H1 (cell line): ENCODE measurements at regions not wholly inside any gene's neighbourhood (a gene's known extent, or its start where the extent isn't known, plus 50 kb on each side); places are given as distances from the start of the nearest gene placed in this dataset.

Source experiments
- CTCF ChIA-PET: fragments of 300-600 bp; sonication (Branson Sonifier 250); formaldehyde crosslinking; loops from one replicate; lab custom pipeline; 2021; ENCODE audit not compliant: partially characterized antibody; lab: Charles Lee
- POLR2A ChIA-PET: fragments of 300-600 bp; sonication (Branson Sonifier 250); formaldehyde crosslinking; loops from one replicate; lab custom pipeline; 2021; ENCODE audit warnings: inconsistent platforms; ENCODE audit not compliant: partially characterized antibody; lab: Charles Lee
- DNase-seq, 2 experiments: peaks; one replicate each; pipeline versions ENCODE4 v3.0.0 to v3.0.0-alpha.2; 2010 to 2022; ENCODE audit warnings: low spot score in 2 of 2, low read depth in 1 of 2, mixed read lengths in 1 of 2
- FAIRE-seq: peaks from 2 replicates; lab custom pipeline; 2011; peaks lifted over from hg19 to GRCh38; lab: Jason Lieb, UNC
- H2AFZ ChIP-seq: 2 replicates; pipeline ENCODE4 v1.8.1; 2012; ENCODE audit warnings: low read length, inconsistent platforms
- H2AK5ac ChIP-seq: 2 replicates; pipeline ENCODE4 v1.6.1; 2013; ENCODE audit warnings: low read depth, low read length
- H2BK120ac ChIP-seq: replicated peaks from 2 replicates; pipeline ENCODE3; 2013; ENCODE audit warnings: low read depth, low read length, inconsistent platforms
- H2BK12ac ChIP-seq: 2 replicates; pipeline ENCODE4 v1.6.1; 2013; ENCODE audit warnings: low read depth, low read length
- H2BK15ac ChIP-seq: 2 replicates; pipeline ENCODE4 v1.6.1; 2013; ENCODE audit warnings: low read length
- H2BK20ac ChIP-seq: 2 replicates; pipeline ENCODE4 v1.6.1; 2013; ENCODE audit warnings: low read length
- H2BK5ac ChIP-seq: 2 replicates; pipeline ENCODE4 v1.6.1; 2013; ENCODE audit warnings: low read depth, low read length
- H3K14ac ChIP-seq: 2 replicates; pipeline ENCODE4 v1.6.1; 2013; ENCODE audit warnings: inconsistent platforms; ENCODE audit not compliant: insufficient read length
- H3K18ac ChIP-seq: 2 replicates; pipeline ENCODE4 v1.6.1; 2013; ENCODE audit warnings: low read length; ENCODE audit errors: extremely low read depth
- H3K23ac ChIP-seq: 2 replicates; pipeline ENCODE4 v1.6.1; 2013; ENCODE audit warnings: inconsistent platforms; ENCODE audit not compliant: insufficient read length
- H3K23me2 ChIP-seq: 2 replicates; pipeline ENCODE4 v1.6.1; 2013; ENCODE audit warnings: low read depth, low read length
- H3K27ac ChIP-seq: 2 replicates; pipeline ENCODE4 v1.6.1; 2011; ENCODE audit warnings: low read depth, low read length, inconsistent platforms
- H3K27me3 ChIP-seq, 4 experiments: replicated peaks in 1 of 4; 1 replicate in 1 of 4; 2 replicates in 3 of 4; pipeline versions ENCODE4 v1.6.1 to v1.8.1; 2011 to 2013; ENCODE audit warnings: low read length in 3 of 4, mild to moderate bottlenecking in 3 of 4, inconsistent platforms in 2 of 4, mixed read lengths in 2 of 4, moderate library complexity in 1 of 4; ENCODE audit not compliant: control insufficient read depth in 3 of 4, insufficient read depth in 3 of 4; ENCODE audit errors: extremely low read depth in 1 of 4
- H3K36me3 ChIP-seq, 4 experiments: 2 replicates each; pipeline versions ENCODE4 v1.6.1 to v1.8.1; 2011 to 2013; ENCODE audit warnings: mild to moderate bottlenecking in 4 of 4, low read length in 3 of 4, moderate library complexity in 2 of 4, control low read depth in 1 of 4, inconsistent platforms in 1 of 4; ENCODE audit not compliant: insufficient read depth in 4 of 4, control insufficient read depth in 2 of 4
- H3K4ac ChIP-seq: replicated peaks from 2 replicates; pipeline ENCODE3; 2013; ENCODE audit warnings: low read length, low read depth, mixed read lengths, inconsistent platforms; ENCODE audit not compliant: insufficient read length
- H3K4me1 ChIP-seq, 4 experiments: replicated peaks in 1 of 4; 1 replicate in 1 of 4; 2 replicates in 3 of 4; pipeline versions ENCODE4 v1.6.1 to v1.8.1; 2011 to 2013; ENCODE audit warnings: low read length in 3 of 4, inconsistent platforms in 2 of 4, mixed read lengths in 1 of 4; ENCODE audit not compliant: insufficient read depth in 4 of 4, control insufficient read depth in 3 of 4
- H3K4me2 ChIP-seq, 2 experiments: 2 replicates each; pipeline versions ENCODE4 v1.6.1 to v1.8.1; 2011 to 2013; ENCODE audit warnings: low read depth in 2 of 2, low read length in 2 of 2, control low read depth in 1 of 2, inconsistent platforms in 1 of 2, mild to moderate bottlenecking in 1 of 2; ENCODE audit not compliant: insufficient read depth in 1 of 2
- H3K4me3 ChIP-seq, 4 experiments: fragments of 200-600, 300-600 bp in 1 of 4; sonication (generic), shearing (Covaris generic), sonication (Bioruptor Twin) in 1 of 4; 2 replicates each; pipeline versions ENCODE4 v1.5.1 to v1.8.1; 2011 to 2016; ENCODE audit warnings: low read length in 4 of 4, low read depth in 3 of 4, control low read depth in 2 of 4, inconsistent platforms in 2 of 4, mild to moderate bottlenecking in 2 of 4, mixed read lengths in 1 of 4, moderate library complexity in 1 of 4; ENCODE audit not compliant: insufficient read depth in 2 of 4; ENCODE audit errors: extremely low read depth in 1 of 4
- H3K56ac ChIP-seq: replicated peaks from 2 replicates; pipeline ENCODE3; 2013; ENCODE audit warnings: low read depth, mild to moderate bottlenecking, mixed read lengths, low read length, inconsistent platforms; ENCODE audit not compliant: insufficient read length
- H3K79me1 ChIP-seq: 2 replicates; pipeline ENCODE4 v1.6.1; 2013; ENCODE audit warnings: low read depth, low read length, control low read depth
- H3K79me2 ChIP-seq, 2 experiments: 2 replicates each; pipeline versions ENCODE4 v1.6.1 to v1.8.1; 2012 to 2013; ENCODE audit warnings: low read length in 2 of 2, mild to moderate bottlenecking in 2 of 2, inconsistent platforms in 1 of 2; ENCODE audit not compliant: insufficient read depth in 2 of 2, control insufficient read depth in 1 of 2
- H3K9ac ChIP-seq, 4 experiments: replicated peaks in 1 of 4; 1 replicate in 1 of 4; 2 replicates in 3 of 4; pipeline versions ENCODE4 v1.6.1 to v1.8.1; 2011 to 2013; ENCODE audit warnings: low read depth in 3 of 4, low read length in 3 of 4, control low read depth in 2 of 4, mild to moderate bottlenecking in 2 of 4, moderate library complexity in 2 of 4, inconsistent platforms in 1 of 4; ENCODE audit errors: extremely low read depth in 1 of 4
- H3K9me3 ChIP-seq, 2 experiments: 2 replicates each; pipeline versions ENCODE4 v1.6.1 to v1.8.1; 2012 to 2013; ENCODE audit warnings: mild to moderate bottlenecking in 2 of 2, moderate library complexity in 2 of 2, control low read depth in 1 of 2, inconsistent platforms in 1 of 2, low read depth in 1 of 2, low read length in 1 of 2, mixed read lengths in 1 of 2; ENCODE audit not compliant: insufficient read depth in 2 of 2
- H4K20me1 ChIP-seq, 2 experiments: replicated peaks in 1 of 2; 2 replicates each; pipeline versions ENCODE3 to v1.8.1; 2011 to 2013; ENCODE audit warnings: inconsistent platforms in 2 of 2, low read length in 2 of 2, mild to moderate bottlenecking in 1 of 2; ENCODE audit not compliant: insufficient read depth in 2 of 2, control insufficient read depth in 1 of 2
- H4K5ac ChIP-seq: 2 replicates; pipeline ENCODE4 v1.6.1; 2013; ENCODE audit warnings: low read length, low read depth, mixed read lengths, inconsistent platforms; ENCODE audit not compliant: insufficient read length
- H4K8ac ChIP-seq: 2 replicates; pipeline ENCODE4 v1.8.0; 2013; ENCODE audit warnings: mild to moderate bottlenecking, moderate library complexity, low read length, inconsistent platforms; ENCODE audit not compliant: insufficient read depth; ENCODE audit errors: extremely low read depth
- H4K91ac ChIP-seq: replicated peaks from 2 replicates; pipeline ENCODE3; 2013; ENCODE audit warnings: low read length, mixed read lengths, inconsistent platforms; ENCODE audit not compliant: insufficient read length
- BACH1 ChIP-seq: IDR thresholded peaks from 2 replicates; pipeline ENCODE4 v1.6.1; 2012; ENCODE audit warnings: low read length, improper control_type of control experiment
- JUND ChIP-seq: IDR thresholded peaks from 2 replicates; pipeline ENCODE4 v1.6.1; 2011; ENCODE audit warnings: mild to moderate bottlenecking, improper control_type of control experiment, low read length
- KDM4A ChIP-seq: IDR thresholded peaks from one replicate; pipeline ENCODE4 v1.7.1; 2012; ENCODE audit warnings: low read depth, mild to moderate bottlenecking, moderate library complexity, low read length, inconsistent platforms; ENCODE audit not compliant: severe bottlenecking
- NANOG ChIP-seq: IDR thresholded peaks from 2 replicates; pipeline ENCODE4 v1.6.1; 2011; ENCODE audit warnings: low read length, low read depth, mild to moderate bottlenecking, inconsistent platforms; ENCODE audit not compliant: insufficient read depth, poor library complexity, severe bottlenecking
- NRF1 ChIP-seq: IDR thresholded peaks from 2 replicates; pipeline ENCODE4 v1.6.1; 2011; ENCODE audit warnings: mild to moderate bottlenecking, low read depth, low read length, improper control_type of control experiment
- PHF8 ChIP-seq: fragments of 200-600 bp; sonication (generic); conservative IDR thresholded peaks from 2 replicates; pipeline ENCODE4 v1.7.1; 2012; ENCODE audit warnings: low read depth, mild to moderate bottlenecking, inconsistent platforms, low read length, moderate library complexity
- RXRA ChIP-seq: IDR thresholded peaks from 2 replicates; pipeline ENCODE4 v1.6.1; 2011; ENCODE audit warnings: low read depth, mild to moderate bottlenecking, low read length, moderate library complexity; ENCODE audit not compliant: insufficient read depth
- SIN3A ChIP-seq, 2 experiments: IDR thresholded peaks in 1 of 2; conservative IDR thresholded peaks in 1 of 2; 2 replicates each; pipeline ENCODE4 v1.6.1; 2011 to 2012; ENCODE audit warnings: low read length in 2 of 2, improper control_type of control experiment in 1 of 2, low read depth in 1 of 2, mild to moderate bottlenecking in 1 of 2
- TEAD4 ChIP-seq: IDR thresholded peaks from 2 replicates; pipeline ENCODE4 v1.6.1; 2012; ENCODE audit warnings: low read depth, low read length, inconsistent platforms, mixed read lengths
- WGBS, 2 experiments: shearing (Covaris generic) in 1 of 2; methylation state at CpG; one replicate each; pipeline versions ENCODE4 v1.1.6 to v1.1.7; 2013 to 2015; ENCODE audit warnings: low lambda C conversion rate in 2 of 2, mixed read lengths in 2 of 2, inconsistent platforms in 1 of 2, low coverage in 1 of 2, missing lambda C conversion rate in 1 of 2; ENCODE audit not compliant: insufficient replicate concordance in 2 of 2, insufficient coverage in 1 of 2, insufficient read length in 1 of 2; ENCODE audit errors: extremely low coverage in 1 of 2, missing lambda C conversion rate in 1 of 2; 5-methylcytosine and 5-hydroxymethylcytosine counted together

DNA sequence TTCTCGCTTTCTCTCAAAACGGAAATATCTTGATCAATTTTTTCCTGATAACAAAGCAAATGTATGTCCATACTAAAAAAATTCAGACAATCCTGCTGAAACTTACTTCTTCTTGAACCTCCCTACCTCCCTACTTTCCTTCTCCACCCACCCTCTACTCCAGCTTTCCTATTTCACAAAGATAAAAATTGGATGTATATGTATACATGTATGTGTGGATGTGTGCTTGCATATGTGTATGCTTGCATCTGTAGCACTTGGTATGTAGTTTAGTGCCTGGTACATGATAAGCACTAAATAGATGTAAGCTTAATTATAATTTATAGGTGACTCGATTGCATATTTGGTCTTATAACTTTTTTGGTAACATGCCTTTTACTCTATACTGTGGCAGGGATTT is 167.5 kb upstream of the ITGA4 start:
- Histone ChIP-seq H3K27me3 (no peaks in the 10 kb centered on the region), H4K5ac (no peak overlapping the region), H2BK15ac (no peak overlapping the region), H3K4me1 (no peaks in the 10 kb centered on the region), H3K79me2 (no peaks in the 10 kb centered on the region), H2BK12ac (no peak overlapping the region), H3K56ac (no peak overlapping the region), H3K18ac (no peak overlapping the region), H3K23ac (no peak overlapping the region), H3K9me3 (no peaks in the 10 kb centered on the region), H3K79me1 (no peaks in the 10 kb centered on the region), H2AK5ac (no peak overlapping the region), H2BK20ac (no peak overlapping the region), H4K91ac (no peak overlapping the region), H3K9ac (no peak overlapping the region), H3K27ac (no peak overlapping the region), H3K4ac (no peak overlapping the region), H2BK5ac (no peak overlapping the region), H4K20me1 (no peaks in the 10 kb centered on the region), H3K4me2 (no peak overlapping the region), H3K23me2 (no peaks in the 10 kb centered on the region), H3K4me3 (no peak overlapping the region), H4K8ac (no peak overlapping the region), H2AFZ (no peak overlapping the region), H3K14ac (no peak overlapping the region), H3K36me3 (no peaks in the 10 kb centered on the region), H2BK120ac (no peak overlapping the region)
- ChIA-PET CTCF (no interaction called here), POLR2A (no interaction called here)
- TF ChIP-seq RXRA (no peak), TEAD4 (no peak), BACH1 (no peak), SIN3A (conservative IDR thresholded peaks at IDR 0.05 in 1 of 2, IDR thresholded peaks at IDR 0.05 in 1 of 2; ENCODE audit: low read depth in 1 of 2, low read length in 2 of 2) (no peak), NRF1 (no peak), PHF8 (no peak), NANOG (no peak), KDM4A (no peak), JUND (no peak)
- 89% methylated on average over 3 of the region's 3 CpGs; no CpG with 5 or more reads in 1 of the 2 experiments for WGBS, 2 experiments
- DNase-seq (no peak), FAIRE-seq (no peak)
